Esophagus squamous epithelium (tissue), 4 donors: ENCODE measurements at regions not wholly inside any gene's neighbourhood (a gene's known extent, or its start where the extent isn't known, plus 50 kb on each side); places are given as distances from the start of the nearest gene placed in this dataset.

Experiments used
- POLR2A ChIP-seq, 4 donors: fragments of 450-650 bp; IDR thresholded peaks; one replicate each; pipeline ENCODE4 v1.6.1; 2017; ENCODE audit warnings: antibody characterized with exemption in 4 of 4, mild to moderate bottlenecking in 4 of 4, moderate library complexity in 3 of 4
- TF ChIP-seq, protein P1 (sequence below), 6 experiments: fragments of 450-650 bp in 4 of 6; fragments of 200-600 bp in 2 of 6; sonication (generic) in 2 of 6; IDR thresholded peaks; one replicate each; pipeline ENCODE4 v1.5.1; 2016 to 2019; ENCODE audit warnings: antibody characterized with exemption in 6 of 6, mild to moderate bottlenecking in 4 of 6, moderate library complexity in 4 of 6

DNA sequence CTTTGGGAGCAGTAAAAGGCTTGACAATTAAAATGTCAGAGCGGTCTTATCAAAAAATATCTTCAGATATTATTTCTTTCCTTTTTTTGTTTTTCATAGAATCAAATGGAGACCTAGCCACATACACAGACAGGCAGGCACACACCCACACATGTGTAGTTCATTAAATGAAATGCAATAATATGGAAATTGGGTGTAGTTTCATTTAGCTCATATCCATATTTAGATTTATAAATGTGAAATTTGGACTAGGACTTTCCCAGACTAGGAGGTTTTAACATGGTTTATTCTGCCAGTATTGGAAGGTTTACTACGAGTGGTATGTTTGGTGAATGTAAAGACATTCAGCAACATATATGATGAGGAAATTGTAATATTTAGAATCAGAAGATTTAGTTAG lies 277.7 kb upstream of the NT5E start:
- TF ChIP-seq, protein P1, sequence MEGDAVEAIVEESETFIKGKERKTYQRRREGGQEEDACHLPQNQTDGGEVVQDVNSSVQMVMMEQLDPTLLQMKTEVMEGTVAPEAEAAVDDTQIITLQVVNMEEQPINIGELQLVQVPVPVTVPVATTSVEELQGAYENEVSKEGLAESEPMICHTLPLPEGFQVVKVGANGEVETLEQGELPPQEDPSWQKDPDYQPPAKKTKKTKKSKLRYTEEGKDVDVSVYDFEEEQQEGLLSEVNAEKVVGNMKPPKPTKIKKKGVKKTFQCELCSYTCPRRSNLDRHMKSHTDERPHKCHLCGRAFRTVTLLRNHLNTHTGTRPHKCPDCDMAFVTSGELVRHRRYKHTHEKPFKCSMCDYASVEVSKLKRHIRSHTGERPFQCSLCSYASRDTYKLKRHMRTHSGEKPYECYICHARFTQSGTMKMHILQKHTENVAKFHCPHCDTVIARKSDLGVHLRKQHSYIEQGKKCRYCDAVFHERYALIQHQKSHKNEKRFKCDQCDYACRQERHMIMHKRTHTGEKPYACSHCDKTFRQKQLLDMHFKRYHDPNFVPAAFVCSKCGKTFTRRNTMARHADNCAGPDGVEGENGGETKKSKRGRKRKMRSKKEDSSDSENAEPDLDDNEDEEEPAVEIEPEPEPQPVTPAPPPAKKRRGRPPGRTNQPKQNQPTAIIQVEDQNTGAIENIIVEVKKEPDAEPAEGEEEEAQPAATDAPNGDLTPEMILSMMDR (IDR thresholded peaks at IDR 0.05), result no peak
- TF ChIP-seq POLR2A (IDR thresholded peaks at IDR 0.05), result no peak
